Astrocyte (in vitro differentiated cells and primary cell): ENCODE measurements at regions not wholly inside any gene's neighbourhood (a gene's known extent, or its start where the extent isn't known, plus 50 kb on each side); places are given as distances from the start of the nearest gene placed in this dataset.

Experiments used
- DNase-seq: peaks from one replicate; pipeline ENCODE4 v3.0.0-alpha.2; 2010; ENCODE audit warnings: low read depth
- FAIRE-seq: peaks from 2 replicates; lab custom pipeline; 2011; peaks lifted over from hg19 to GRCh38; lab: Jason Lieb, UNC
- H2AFZ ChIP-seq: 2 replicates; pipeline ENCODE4 v1.6.0; 2012; ENCODE audit warnings: low read depth, low read length, inconsistent platforms
- H3K27ac ChIP-seq: 2 replicates; pipeline ENCODE4 v1.5.1; 2011; ENCODE audit warnings: low read depth, low read length, inconsistent platforms
- H3K27me3 ChIP-seq: 2 replicates; pipeline ENCODE4 v1.6.0; 2011; ENCODE audit warnings: low read length, inconsistent platforms; ENCODE audit not compliant: insufficient read depth
- H3K36me3 ChIP-seq: 2 replicates; pipeline ENCODE4 v1.5.1; 2011; ENCODE audit warnings: low read length, inconsistent platforms; ENCODE audit not compliant: insufficient read depth
- H3K4me1 ChIP-seq: 2 replicates; pipeline ENCODE4 v1.5.1; 2011; ENCODE audit warnings: low read length, inconsistent platforms; ENCODE audit not compliant: insufficient read depth
- H3K4me2 ChIP-seq: 2 replicates; pipeline ENCODE4 v1.6.0; 2012; ENCODE audit warnings: low read length, inconsistent platforms
- H3K4me3 ChIP-seq: 2 replicates; pipeline ENCODE4 v1.5.1; 2011; ENCODE audit warnings: low read depth, mild to moderate bottlenecking, low read length, inconsistent platforms; ENCODE audit not compliant: insufficient read depth
- H3K79me2 ChIP-seq: 2 replicates; pipeline ENCODE4 v1.6.0; 2012; ENCODE audit warnings: mild to moderate bottlenecking, low read length, inconsistent platforms; ENCODE audit not compliant: insufficient read depth
- H3K9ac ChIP-seq: 2 replicates; pipeline ENCODE4 v1.6.0; 2012; ENCODE audit warnings: mild to moderate bottlenecking, low read length, inconsistent platforms
- H3K9me3 ChIP-seq: 2 replicates; pipeline ENCODE4 v1.5.1; 2012; ENCODE audit warnings: low read depth, mild to moderate bottlenecking, low read length, inconsistent platforms; ENCODE audit not compliant: insufficient read depth
- H4K20me1 ChIP-seq: 2 replicates; pipeline ENCODE4 v1.6.0; 2012; ENCODE audit warnings: low read length, inconsistent platforms; ENCODE audit not compliant: insufficient read depth
- H3K27ac Mint-ChIP-seq: one replicate; pipeline ENCODE4 v1.8.0; 2021; ENCODE audit warnings: mild to moderate bottlenecking, mixed read lengths; ENCODE audit not compliant: unreplicated experiment
- H3K27me3 Mint-ChIP-seq: one replicate; pipeline ENCODE4 v1.8.0; 2021; ENCODE audit warnings: low read depth, mixed read lengths; ENCODE audit not compliant: unreplicated experiment
- H3K36me3 Mint-ChIP-seq: one replicate; pipeline ENCODE4 v1.8.0; 2021; ENCODE audit warnings: low read depth, mixed read lengths; ENCODE audit not compliant: unreplicated experiment
- H3K4me1 Mint-ChIP-seq: one replicate; pipeline ENCODE4 v1.8.0; 2021; ENCODE audit warnings: low read depth, mixed read lengths; ENCODE audit not compliant: unreplicated experiment
- H3K4me3 Mint-ChIP-seq: one replicate; pipeline ENCODE4 v1.8.0; 2021; ENCODE audit warnings: mild to moderate bottlenecking, moderate library complexity, mixed read lengths; ENCODE audit not compliant: unreplicated experiment
- H3K9me3 Mint-ChIP-seq: one replicate; pipeline ENCODE4 v1.8.0; 2021; ENCODE audit warnings: mild to moderate bottlenecking, mixed read lengths; ENCODE audit not compliant: unreplicated experiment
- EZH2 ChIP-seq: IDR thresholded peaks from 2 replicates; pipeline ENCODE4 v1.6.1; 2012; ENCODE audit warnings: mild to moderate bottlenecking, low read length, inconsistent platforms; ENCODE audit not compliant: insufficient read depth
- TF ChIP-seq, protein P1 (sequence below): IDR thresholded peaks from 2 replicates; pipeline ENCODE4 v1.5.1; 2011; ENCODE audit warnings: low read depth, mild to moderate bottlenecking, inconsistent platforms, low read length, moderate library complexity; ENCODE audit not compliant: insufficient read depth

DNA sequence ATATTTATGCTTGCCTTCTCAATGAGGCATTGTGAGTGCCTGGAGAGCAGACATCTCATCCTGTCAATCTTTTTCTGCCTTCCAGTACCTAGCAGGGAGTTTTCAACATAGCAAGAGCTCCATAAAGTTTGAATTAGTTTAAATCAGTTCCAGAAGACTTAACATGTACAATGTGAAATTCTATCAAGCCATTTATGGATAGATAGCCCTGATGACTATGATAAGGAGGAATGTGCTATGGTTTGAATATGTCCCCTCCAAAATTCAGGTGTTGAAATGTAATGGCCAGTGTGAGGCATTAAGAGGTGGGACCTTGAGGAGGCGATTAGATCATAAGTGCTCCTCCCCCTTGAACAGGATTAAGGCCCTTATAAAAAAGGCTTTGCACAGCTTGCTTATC lies 306.9 kb upstream of the SMARCA2 start:
- Mint-ChIP-seq H3K4me1 (peaks cover 9% of the 10 kb centered on the region), H3K9me3 (no peaks in the 10 kb centered on the region), H3K27me3 (peaks cover 4% of the 10 kb centered on the region), H3K36me3 (no peaks in the 10 kb centered on the region), H3K27ac (no peak overlapping the region), H3K4me3 (no peak overlapping the region)
- Histone ChIP-seq H3K36me3 (no peaks in the 10 kb centered on the region), H3K27ac (no peak overlapping the region), H2AFZ (no peak overlapping the region), H3K79me2 (no peaks in the 10 kb centered on the region), H3K27me3 (no peaks in the 10 kb centered on the region), H3K4me2 (no peak overlapping the region), H3K9ac (no peak overlapping the region), H3K4me3 (no peak overlapping the region), H3K4me1 (no peaks in the 10 kb centered on the region), H3K9me3 (peaks cover 4% of the 10 kb centered on the region), H4K20me1 (no peaks in the 10 kb centered on the region)
- no peak for DNase-seq
- TF ChIP-seq, protein P1, sequence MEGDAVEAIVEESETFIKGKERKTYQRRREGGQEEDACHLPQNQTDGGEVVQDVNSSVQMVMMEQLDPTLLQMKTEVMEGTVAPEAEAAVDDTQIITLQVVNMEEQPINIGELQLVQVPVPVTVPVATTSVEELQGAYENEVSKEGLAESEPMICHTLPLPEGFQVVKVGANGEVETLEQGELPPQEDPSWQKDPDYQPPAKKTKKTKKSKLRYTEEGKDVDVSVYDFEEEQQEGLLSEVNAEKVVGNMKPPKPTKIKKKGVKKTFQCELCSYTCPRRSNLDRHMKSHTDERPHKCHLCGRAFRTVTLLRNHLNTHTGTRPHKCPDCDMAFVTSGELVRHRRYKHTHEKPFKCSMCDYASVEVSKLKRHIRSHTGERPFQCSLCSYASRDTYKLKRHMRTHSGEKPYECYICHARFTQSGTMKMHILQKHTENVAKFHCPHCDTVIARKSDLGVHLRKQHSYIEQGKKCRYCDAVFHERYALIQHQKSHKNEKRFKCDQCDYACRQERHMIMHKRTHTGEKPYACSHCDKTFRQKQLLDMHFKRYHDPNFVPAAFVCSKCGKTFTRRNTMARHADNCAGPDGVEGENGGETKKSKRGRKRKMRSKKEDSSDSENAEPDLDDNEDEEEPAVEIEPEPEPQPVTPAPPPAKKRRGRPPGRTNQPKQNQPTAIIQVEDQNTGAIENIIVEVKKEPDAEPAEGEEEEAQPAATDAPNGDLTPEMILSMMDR, result no peak
- TF ChIP-seq EZH2, result no peak
- no peak for FAIRE-seq

DNA sequence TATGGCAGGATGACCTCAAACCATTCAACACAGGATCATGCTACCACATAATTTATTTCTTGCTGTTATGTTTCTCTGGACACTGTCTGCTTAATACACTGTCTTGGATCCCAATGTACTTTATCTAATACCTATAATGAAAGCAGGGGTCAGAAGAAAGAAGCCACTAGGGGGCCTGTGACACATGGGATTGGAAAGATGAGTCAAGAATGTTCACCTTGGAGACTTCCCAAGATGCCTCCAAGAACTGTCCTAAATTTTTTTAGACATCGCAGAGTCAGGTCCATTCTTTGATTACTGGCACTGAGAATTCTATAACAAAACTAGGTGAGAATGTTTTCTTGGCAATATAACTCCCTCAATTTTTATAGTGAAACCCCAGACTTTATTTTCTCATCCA lies 305.8 kb upstream of the SMARCA2 start:
- H3K36me3 Mint-ChIP-seq, result no peaks in the 10 kb centered on the region
- H3K27me3 Mint-ChIP-seq, result peaks cover 4% of the 10 kb centered on the region
- DNase-seq (no peak), FAIRE-seq (no peak)
- no peak overlapping the region for H3K27ac ChIP-seq
- H3K4me1 ChIP-seq, result no peaks in the 10 kb centered on the region
- H3K36me3 ChIP-seq, result no peaks in the 10 kb centered on the region
- no peak overlapping the region for H3K4me3 ChIP-seq
- TF ChIP-seq, protein P1, result no peak
- TF ChIP-seq EZH2, result no peak
- no peaks in the 10 kb centered on the region for H4K20me1 ChIP-seq
- peaks cover 9% of the 10 kb centered on the region for H3K4me1 Mint-ChIP-seq
- no peak overlapping the region for H3K4me3 Mint-ChIP-seq
- H3K79me2 ChIP-seq, result no peaks in the 10 kb centered on the region
- H2AFZ ChIP-seq, result no peak overlapping the region
- no peak overlapping the region for H3K4me2 ChIP-seq
- no peaks in the 10 kb centered on the region for H3K27me3 ChIP-seq
- no peaks in the 10 kb centered on the region for H3K9me3 Mint-ChIP-seq
- H3K9me3 ChIP-seq, result peaks cover 4% of the 10 kb centered on the region
- H3K27ac Mint-ChIP-seq, result no peak overlapping the region
- no peak overlapping the region for H3K9ac ChIP-seq

DNA sequence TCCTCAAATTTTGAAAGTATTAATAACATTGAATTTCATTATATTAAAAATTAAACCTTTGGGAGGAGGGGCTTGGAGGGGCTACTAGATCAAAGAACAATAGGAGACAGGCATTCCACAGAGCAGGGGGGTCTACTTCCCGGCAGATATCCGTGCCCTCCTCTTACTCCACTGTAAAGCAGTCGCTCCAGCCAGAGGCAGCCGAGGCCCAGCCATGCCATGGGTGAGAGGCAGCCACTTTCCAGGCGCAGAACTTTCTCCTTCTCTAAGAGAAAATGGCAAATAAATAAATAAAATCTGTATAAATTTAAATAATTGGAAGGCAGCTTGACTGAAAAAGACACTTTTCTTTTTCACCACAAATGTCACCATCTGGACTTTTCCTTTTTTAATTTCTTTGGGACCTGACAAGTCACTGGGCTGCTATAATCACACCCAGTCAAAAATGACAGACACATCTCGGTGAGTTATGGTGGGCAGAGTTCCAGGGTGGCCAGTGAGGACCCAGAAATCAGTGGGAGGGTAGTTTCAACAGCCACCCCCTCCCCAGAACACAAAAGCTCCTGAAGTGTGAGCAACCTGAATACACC lies 302.2 kb upstream of the SMARCA2 start:
- peaks cover 4% of the 10 kb centered on the region for H3K9me3 ChIP-seq
- no peak overlapping the region for H2AFZ ChIP-seq
- no peaks in the 10 kb centered on the region for H3K4me1 ChIP-seq
- Mint-ChIP-seq H3K27me3 (peaks cover 4% of the 10 kb centered on the region), H3K4me1 (no peaks in the 10 kb centered on the region), H3K27ac (no peak overlapping the region), H3K9me3 (no peaks in the 10 kb centered on the region), H3K36me3 (no peaks in the 10 kb centered on the region), H3K4me3 (no peak overlapping the region)
- H3K79me2 ChIP-seq, result no peaks in the 10 kb centered on the region
- FAIRE-seq (no peak), DNase-seq (no peak)
- no peak overlapping the region for H3K9ac ChIP-seq
- no peak overlapping the region for H3K27ac ChIP-seq
- H4K20me1 ChIP-seq, result no peaks in the 10 kb centered on the region
- no peak overlapping the region for H3K4me3 ChIP-seq
- TF ChIP-seq, protein P1, result no peak
- TF ChIP-seq EZH2, result no peak
- no peaks in the 10 kb centered on the region for H3K36me3 ChIP-seq
- H3K4me2 ChIP-seq, result no peak overlapping the region
- no peaks in the 10 kb centered on the region for H3K27me3 ChIP-seq
